OCI-LY7 (cell line): ENCODE measurements at regions not wholly inside any gene's neighbourhood (a gene's known extent, or its start where the extent isn't known, plus 50 kb on each side); places are given as distances from the start of the nearest gene placed in this dataset.

Experiments
- BruUV-seq: library from RNA; stranded (reverse); fragments of 400-500 nt; replicated peaks from 2 replicates; lab custom pipeline; 2021; lab: Mats Ljungman, UMichigan
- CTCF ChIA-PET: fragments of 300-600 bp; sonication (Branson Sonifier 250); formaldehyde crosslinking; loops from one replicate; lab custom pipeline; 2022; ENCODE audit warnings: antibody characterized with exemption; ENCODE audit not compliant: unreplicated experiment; lab: Charles Lee
- POLR2A ChIA-PET: fragments of 300-600 bp; sonication (Branson Sonifier 250); formaldehyde crosslinking; loops from one replicate; lab custom pipeline; 2022; ENCODE audit warnings: antibody characterized with exemption; lab: Charles Lee
- DNase-seq: peaks from one replicate; pipeline ENCODE4 v3.0.0-alpha.2; 2015; ENCODE audit warnings: low spot score
- H2AFZ ChIP-seq: fragments of 200-600 bp; sonication (generic), shearing (Covaris generic); 2 replicates; pipeline ENCODE4 v1.6.1; 2014; ENCODE audit warnings: mild to moderate bottlenecking, antibody characterized with exemption, low read length, moderate library complexity
- H3K27ac ChIP-seq: fragments of 200-600 bp; sonication (generic); 2 replicates; pipeline ENCODE4 v1.5.1; 2014; ENCODE audit warnings: mixed run types, low read depth, mild to moderate bottlenecking, moderate library complexity, low read length, inconsistent platforms; ENCODE audit not compliant: poor library complexity, severe bottlenecking
- H3K36me3 ChIP-seq: fragments of 200-600 bp; sonication (generic); 2 replicates; pipeline ENCODE4 v1.6.1; 2014; ENCODE audit warnings: mild to moderate bottlenecking, antibody characterized with exemption, low read length, moderate library complexity, mixed read lengths; ENCODE audit not compliant: insufficient read depth
- H3K4me1 ChIP-seq: fragments of 200-600 bp; sonication (generic); 2 replicates; pipeline ENCODE4 v1.5.1; 2014; ENCODE audit warnings: mild to moderate bottlenecking, low read length; ENCODE audit not compliant: insufficient read depth, poor library complexity, severe bottlenecking
- H3K4me2 ChIP-seq: fragments of 200-600 bp; sonication (generic); 2 replicates; pipeline ENCODE4 v1.6.1; 2014; ENCODE audit warnings: mild to moderate bottlenecking, low read length
- H3K4me3 ChIP-seq: fragments of 200-600 bp; sonication (generic); 2 replicates; pipeline ENCODE4 v1.5.1; 2014; ENCODE audit warnings: mild to moderate bottlenecking, low read depth, low read length; ENCODE audit not compliant: poor library complexity, severe bottlenecking
- H3K79me2 ChIP-seq: fragments of 200-600 bp; sonication (generic); 2 replicates; pipeline ENCODE4 v1.6.1; 2016; ENCODE audit warnings: low read depth, mild to moderate bottlenecking, low read length, moderate library complexity, mixed read lengths; ENCODE audit not compliant: insufficient read depth
- H3K9me2 ChIP-seq: fragments of 200-600 bp; sonication (generic); 2 replicates; pipeline ENCODE4 v1.6.1; 2016; ENCODE audit warnings: mild to moderate bottlenecking, low read length, mixed read lengths; ENCODE audit not compliant: insufficient read depth
- H3K9me3 ChIP-seq: fragments of 200-600 bp; sonication (generic); 2 replicates; pipeline ENCODE4 v1.6.1; 2014; ENCODE audit warnings: mild to moderate bottlenecking, mixed run types, low read length, mixed read lengths
- H4K20me1 ChIP-seq: fragments of 200-600 bp; sonication (generic); 2 replicates; pipeline ENCODE4 v1.6.1; 2014; ENCODE audit warnings: mild to moderate bottlenecking, antibody characterized with exemption, low read length, moderate library complexity, mixed read lengths; ENCODE audit not compliant: insufficient read depth
- EZH2phosphoT487 ChIP-seq: fragments of 200-600 bp; sonication (generic); IDR thresholded peaks from 2 replicates; pipeline ENCODE4 v1.6.1; 2018; ENCODE audit warnings: low read depth, borderline replicate concordance, mild to moderate bottlenecking, mixed run types, antibody characterized with exemption, low read length, moderate library complexity, mixed read lengths
- intact Hi-C: fragments of 100-400 bp; cut with micrococcal nuclease; formaldehyde crosslinking; loops from one replicate; pipeline ENCODE4 v1.10.0; 2022; ENCODE audit not compliant: unreplicated experiment
- TF ChIP-seq, protein P1 (sequence below): fragments of 200-600 bp; sonication (generic); conservative IDR thresholded peaks from 2 replicates; pipeline ENCODE4 v1.5.1; 2014; ENCODE audit warnings: mild to moderate bottlenecking, antibody characterized with exemption, low read length, moderate library complexity, mixed read lengths

GRCh38 chr2:81282151-81282769, 977.7 kb upstream of the LRRTM1 start:
- no peaks in the 10 kb centered on the region for H3K9me2 ChIP-seq
- no peak overlapping the region for H2AFZ ChIP-seq
- DNase-seq, result no peak
- no peaks in the 10 kb centered on the region for H3K4me1 ChIP-seq
- no peak overlapping the region for H3K4me3 ChIP-seq
- H3K4me2 ChIP-seq, result no peak overlapping the region
- CTCF ChIA-PET, result no interaction called here
- no peak overlapping the region for H3K27ac ChIP-seq
- POLR2A ChIA-PET, result no interaction called here
- H4K20me1 ChIP-seq, result no peaks in the 10 kb centered on the region
- BruUV-seq, result no TSS peak
- no peaks in the 10 kb centered on the region for H3K36me3 ChIP-seq
- no peaks in the 10 kb centered on the region for H3K79me2 ChIP-seq
- intact Hi-C loops, result no loop called here
- TF ChIP-seq, protein P1, sequence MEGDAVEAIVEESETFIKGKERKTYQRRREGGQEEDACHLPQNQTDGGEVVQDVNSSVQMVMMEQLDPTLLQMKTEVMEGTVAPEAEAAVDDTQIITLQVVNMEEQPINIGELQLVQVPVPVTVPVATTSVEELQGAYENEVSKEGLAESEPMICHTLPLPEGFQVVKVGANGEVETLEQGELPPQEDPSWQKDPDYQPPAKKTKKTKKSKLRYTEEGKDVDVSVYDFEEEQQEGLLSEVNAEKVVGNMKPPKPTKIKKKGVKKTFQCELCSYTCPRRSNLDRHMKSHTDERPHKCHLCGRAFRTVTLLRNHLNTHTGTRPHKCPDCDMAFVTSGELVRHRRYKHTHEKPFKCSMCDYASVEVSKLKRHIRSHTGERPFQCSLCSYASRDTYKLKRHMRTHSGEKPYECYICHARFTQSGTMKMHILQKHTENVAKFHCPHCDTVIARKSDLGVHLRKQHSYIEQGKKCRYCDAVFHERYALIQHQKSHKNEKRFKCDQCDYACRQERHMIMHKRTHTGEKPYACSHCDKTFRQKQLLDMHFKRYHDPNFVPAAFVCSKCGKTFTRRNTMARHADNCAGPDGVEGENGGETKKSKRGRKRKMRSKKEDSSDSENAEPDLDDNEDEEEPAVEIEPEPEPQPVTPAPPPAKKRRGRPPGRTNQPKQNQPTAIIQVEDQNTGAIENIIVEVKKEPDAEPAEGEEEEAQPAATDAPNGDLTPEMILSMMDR, result no peak
- no peak for TF ChIP-seq EZH2phosphoT487
- no peaks in the 10 kb centered on the region for H3K9me3 ChIP-seq

DNA sequence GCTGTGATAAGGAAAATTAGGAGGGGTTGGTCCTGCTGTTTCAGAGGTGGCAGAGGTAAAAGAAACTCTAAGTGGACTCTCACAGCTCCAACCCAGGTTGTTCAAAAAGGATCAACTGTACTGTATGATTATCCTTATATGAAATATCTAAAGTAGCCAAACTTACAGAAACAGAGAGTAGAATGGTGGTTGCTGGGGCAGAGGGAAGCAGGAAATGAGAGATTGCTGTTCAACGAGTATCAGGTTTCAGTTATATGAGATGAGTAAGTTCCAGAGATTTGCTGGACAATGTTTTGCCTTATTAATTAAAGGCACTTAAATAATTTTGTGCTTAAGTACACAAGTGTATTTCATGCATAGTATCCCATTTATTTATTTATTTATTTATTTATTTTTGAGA, 972.0 kb upstream of the LRRTM1 start:
- Histone ChIP-seq H4K20me1 (no peaks in the 10 kb centered on the region), H3K4me3 (no peak overlapping the region), H3K4me2 (no peak overlapping the region), H2AFZ (no peak overlapping the region), H3K4me1 (no peaks in the 10 kb centered on the region), H3K9me3 (0 out of 2 replicates have a peak, but pooled peaks cover 4% of the 10 kb centered on the region), H3K36me3 (no peaks in the 10 kb centered on the region), H3K9me2 (no peaks in the 10 kb centered on the region), H3K79me2 (no peaks in the 10 kb centered on the region), H3K27ac (no peak overlapping the region)
- BruUV-seq, result no TSS peak
- POLR2A ChIA-PET, result no interaction called here
- CTCF ChIA-PET, result no interaction called here
- TF ChIP-seq EZH2phosphoT487, result no peak
- TF ChIP-seq, protein P1, result no peak
- no peak for DNase-seq
- intact Hi-C loops, result no loop called here

DNA sequence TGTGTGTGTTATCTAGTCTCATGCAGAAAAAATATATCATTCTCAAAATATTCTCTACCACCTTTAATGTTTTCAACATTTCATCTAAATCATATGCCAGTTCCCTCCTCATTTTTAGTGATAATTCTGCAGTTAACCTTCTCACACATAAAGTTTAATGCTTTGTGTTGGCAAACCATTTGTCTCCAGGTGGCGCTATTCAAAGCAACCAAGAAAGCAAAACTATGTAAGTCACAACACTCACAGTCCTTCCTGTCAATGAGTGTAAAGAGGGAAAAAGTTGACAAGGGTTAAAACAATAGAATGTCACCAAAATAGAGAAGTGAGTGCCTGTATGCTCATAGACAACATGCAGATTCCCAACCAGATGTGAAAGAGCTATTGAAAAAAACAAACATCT, 961.6 kb upstream of the LRRTM1 start:
- POLR2A ChIA-PET, result no interaction called here
- Histone ChIP-seq H4K20me1 (no peaks in the 10 kb centered on the region), H3K9me2 (no peaks in the 10 kb centered on the region), H3K4me3 (no peak overlapping the region), H3K4me2 (no peak overlapping the region), H2AFZ (no peak overlapping the region), H3K9me3 (no peaks in the 10 kb centered on the region), H3K79me2 (no peaks in the 10 kb centered on the region), H3K27ac (no peak overlapping the region), H3K4me1 (no peaks in the 10 kb centered on the region), H3K36me3 (no peaks in the 10 kb centered on the region)
- CTCF ChIA-PET, result no interaction called here
- intact Hi-C loops, result no loop called here
- BruUV-seq, result no TSS peak
- TF ChIP-seq, protein P1, result peak; percentile 79
- no peak for TF ChIP-seq EZH2phosphoT487
- peak; percentile 17 for DNase-seq
